GM12875 (cell line): ENCODE measurements at regions not wholly inside any gene's neighbourhood (a gene's known extent, or its start where the extent isn't known, plus 50 kb on each side); places are given as distances from the start of the nearest gene placed in this dataset.

Experiments
- H3K4me3 ChIP-seq: one replicate; pipeline ENCODE4 v1.5.1; 2011; ENCODE audit warnings: low read depth, low read length, control low read depth
- TF ChIP-seq, protein P1 (sequence below): IDR thresholded peaks from 2 replicates; pipeline ENCODE4 v1.5.1; 2011; ENCODE audit warnings: low read depth, mild to moderate bottlenecking, control low read depth, inconsistent platforms, low read length, moderate library complexity, borderline replicate concordance; ENCODE audit not compliant: insufficient read depth

DNA sequence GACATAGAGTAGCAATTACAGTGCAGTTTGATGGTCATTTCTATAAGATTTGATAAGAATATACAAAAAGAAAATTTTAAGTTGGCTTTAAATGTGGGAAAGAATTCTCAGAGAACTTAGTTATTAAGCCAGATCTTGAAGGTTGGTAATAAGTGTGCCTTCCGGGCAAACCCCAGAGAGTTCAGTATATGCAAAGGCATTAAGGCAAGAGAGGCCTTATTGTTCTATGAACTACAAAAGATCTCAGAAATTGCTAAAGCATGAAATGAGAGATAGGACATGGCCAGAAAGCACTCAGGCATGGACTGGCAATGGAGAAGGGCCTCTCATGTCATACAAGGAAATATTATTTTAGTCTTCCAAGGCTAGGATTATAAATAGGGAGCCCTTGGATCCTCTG lies 390.2 kb upstream of the C1orf87 start:
- H3K4me3 ChIP-seq = no peak overlapping the region
- TF ChIP-seq, protein P1, sequence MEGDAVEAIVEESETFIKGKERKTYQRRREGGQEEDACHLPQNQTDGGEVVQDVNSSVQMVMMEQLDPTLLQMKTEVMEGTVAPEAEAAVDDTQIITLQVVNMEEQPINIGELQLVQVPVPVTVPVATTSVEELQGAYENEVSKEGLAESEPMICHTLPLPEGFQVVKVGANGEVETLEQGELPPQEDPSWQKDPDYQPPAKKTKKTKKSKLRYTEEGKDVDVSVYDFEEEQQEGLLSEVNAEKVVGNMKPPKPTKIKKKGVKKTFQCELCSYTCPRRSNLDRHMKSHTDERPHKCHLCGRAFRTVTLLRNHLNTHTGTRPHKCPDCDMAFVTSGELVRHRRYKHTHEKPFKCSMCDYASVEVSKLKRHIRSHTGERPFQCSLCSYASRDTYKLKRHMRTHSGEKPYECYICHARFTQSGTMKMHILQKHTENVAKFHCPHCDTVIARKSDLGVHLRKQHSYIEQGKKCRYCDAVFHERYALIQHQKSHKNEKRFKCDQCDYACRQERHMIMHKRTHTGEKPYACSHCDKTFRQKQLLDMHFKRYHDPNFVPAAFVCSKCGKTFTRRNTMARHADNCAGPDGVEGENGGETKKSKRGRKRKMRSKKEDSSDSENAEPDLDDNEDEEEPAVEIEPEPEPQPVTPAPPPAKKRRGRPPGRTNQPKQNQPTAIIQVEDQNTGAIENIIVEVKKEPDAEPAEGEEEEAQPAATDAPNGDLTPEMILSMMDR = no peak

GRCh38 chr1:60463146-60463545 lies 389.6 kb upstream of the C1orf87 start:
- TF ChIP-seq, protein P1 = no peak
- no peak overlapping the region for H3K4me3 ChIP-seq

DNA sequence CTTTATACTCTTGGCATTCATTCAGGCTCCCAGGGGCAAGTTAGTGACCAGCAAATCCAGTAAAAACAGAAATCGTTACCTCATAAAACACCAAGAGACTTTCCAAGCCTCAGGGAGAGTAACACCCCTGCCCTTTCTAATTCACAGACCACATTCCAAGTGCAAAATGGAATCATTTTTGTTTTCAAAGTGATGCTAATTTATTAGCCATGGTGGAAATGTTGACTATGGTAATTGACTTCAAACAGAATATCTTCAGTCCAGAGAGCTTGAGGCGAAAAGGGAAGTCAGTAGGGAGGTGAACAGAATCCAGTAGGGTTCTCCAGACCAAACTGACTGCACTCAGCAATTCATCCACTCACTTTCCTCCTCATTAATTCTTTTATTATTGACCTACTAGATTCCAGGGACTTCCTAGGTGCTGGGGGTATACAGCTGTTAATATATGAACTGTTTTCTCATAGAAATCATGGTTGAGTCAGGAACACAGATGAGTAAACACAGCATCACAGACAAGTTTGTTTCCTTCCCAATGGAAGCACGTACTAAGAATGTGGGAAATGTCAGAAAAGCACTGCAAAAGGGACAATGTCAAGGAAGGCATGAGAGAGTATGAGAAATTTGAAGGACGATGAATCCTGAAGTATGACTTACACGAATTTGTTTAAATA lies 388.5 kb upstream of the C1orf87 start:
- TF ChIP-seq, protein P1 = no peak

GRCh38 chr1:60458111-60458510 lies 384.5 kb upstream of the C1orf87 start:
- no peak overlapping the region for H3K4me3 ChIP-seq
- TF ChIP-seq, protein P1 = no peak

More for the DNA sequence above, 388.5 kb upstream of the C1orf87 start:
- H3K4me3 ChIP-seq = no peak overlapping the region

DNA sequence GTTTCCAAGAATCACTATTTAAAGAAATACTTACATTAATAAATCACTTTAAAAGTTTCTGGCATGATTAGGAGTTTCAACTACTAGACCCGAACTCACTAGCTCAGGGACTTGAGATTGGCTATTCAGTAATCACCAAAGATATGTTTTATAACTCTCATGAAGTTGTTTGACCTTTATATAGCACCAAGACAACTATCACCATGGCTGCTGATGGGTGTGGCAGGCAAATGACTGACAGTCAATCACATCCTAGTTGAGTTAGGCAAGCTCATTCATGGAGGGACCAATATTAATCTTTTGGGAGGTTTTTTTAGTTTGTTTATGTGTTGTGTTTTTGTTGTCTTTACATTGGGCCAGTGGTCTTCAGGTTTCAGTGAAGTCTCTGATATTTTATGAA lies 376.3 kb upstream of the C1orf87 start:
- TF ChIP-seq, protein P1 = no peak
- H3K4me3 ChIP-seq = no peak overlapping the region

GRCh38 chr1:60448850-60449249 lies 375.3 kb upstream of the C1orf87 start:
- TF ChIP-seq, protein P1 = no peak
- H3K4me3 ChIP-seq = no peak overlapping the region

DNA sequence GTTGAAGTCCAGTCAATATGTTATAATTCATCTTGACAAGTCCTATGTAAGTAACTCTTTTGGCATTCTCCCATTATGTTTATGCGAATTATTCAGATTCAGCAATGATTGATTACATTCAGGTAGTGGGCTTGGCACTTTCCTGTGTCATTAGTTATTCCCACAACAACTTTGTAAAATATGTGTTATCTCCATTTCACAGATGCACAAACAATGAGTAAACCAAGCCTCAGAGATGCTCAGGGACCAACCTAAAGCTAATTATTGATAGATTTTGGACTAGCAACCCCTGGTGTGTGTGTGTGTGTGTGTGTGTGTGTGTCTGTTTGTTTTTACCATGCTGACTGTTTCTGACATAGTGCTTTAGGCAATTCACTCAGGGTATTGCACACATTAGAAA lies 371.1 kb upstream of the C1orf87 start:
- TF ChIP-seq, protein P1 = no peak
- no peak overlapping the region for H3K4me3 ChIP-seq
